ENCODE measurements at regions not wholly inside any gene's neighbourhood (a gene's known extent, or its start where the extent isn't known, plus 50 kb on each side); places are given as distances from the start of the nearest gene placed in this dataset.

DNA sequence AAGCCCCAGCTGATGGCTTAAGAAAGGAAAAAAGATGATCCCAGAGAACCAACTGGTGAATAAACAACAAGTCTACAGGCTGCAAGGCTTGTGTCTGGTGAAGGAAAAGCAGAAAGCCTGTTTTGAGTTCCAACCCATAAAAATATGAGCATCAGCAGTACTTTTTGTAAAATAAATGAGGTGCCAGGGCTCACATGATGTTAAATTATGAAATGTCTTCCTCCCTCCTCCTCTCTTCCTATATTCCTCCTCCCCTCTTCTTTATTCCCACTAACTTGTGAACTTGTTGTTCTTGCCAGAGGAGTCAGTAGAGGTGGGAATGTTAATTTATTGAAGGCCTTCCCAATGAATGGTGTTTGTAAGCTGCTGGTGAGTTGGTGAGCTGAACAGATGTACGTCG, 212.2 kb upstream of the CDH11 start:
- no peaks in the 10 kb centered on the region for H3K4me1 ChIP-seq (ENCODE audit: low read depth, poor library complexity, severe bottlenecking)
- H2AFZ ChIP-seq (ENCODE audit: low read depth): no peak overlapping the region
- H3K4me2 ChIP-seq: no peak overlapping the region
- H3K27me3 ChIP-seq (ENCODE audit: insufficient read depth, low read depth): no peaks in the 10 kb centered on the region
- H3K9ac ChIP-seq: no peak overlapping the region
- H4K20me1 ChIP-seq (ENCODE audit: insufficient read depth): no peaks in the 10 kb centered on the region
- no peaks in the 10 kb centered on the region for H3K79me2 ChIP-seq (ENCODE audit: insufficient read depth, low read depth)
- H3K36me3 ChIP-seq (ENCODE audit: insufficient read depth): no peaks in the 10 kb centered on the region
- no peak overlapping the region for H3K27ac ChIP-seq
- H3K4me3 ChIP-seq (IDR thresholded peaks at IDR 0.05; ENCODE audit: insufficient read depth, low read depth, low read length): no peak overlapping the region
- TF ChIP-seq, protein P1, sequence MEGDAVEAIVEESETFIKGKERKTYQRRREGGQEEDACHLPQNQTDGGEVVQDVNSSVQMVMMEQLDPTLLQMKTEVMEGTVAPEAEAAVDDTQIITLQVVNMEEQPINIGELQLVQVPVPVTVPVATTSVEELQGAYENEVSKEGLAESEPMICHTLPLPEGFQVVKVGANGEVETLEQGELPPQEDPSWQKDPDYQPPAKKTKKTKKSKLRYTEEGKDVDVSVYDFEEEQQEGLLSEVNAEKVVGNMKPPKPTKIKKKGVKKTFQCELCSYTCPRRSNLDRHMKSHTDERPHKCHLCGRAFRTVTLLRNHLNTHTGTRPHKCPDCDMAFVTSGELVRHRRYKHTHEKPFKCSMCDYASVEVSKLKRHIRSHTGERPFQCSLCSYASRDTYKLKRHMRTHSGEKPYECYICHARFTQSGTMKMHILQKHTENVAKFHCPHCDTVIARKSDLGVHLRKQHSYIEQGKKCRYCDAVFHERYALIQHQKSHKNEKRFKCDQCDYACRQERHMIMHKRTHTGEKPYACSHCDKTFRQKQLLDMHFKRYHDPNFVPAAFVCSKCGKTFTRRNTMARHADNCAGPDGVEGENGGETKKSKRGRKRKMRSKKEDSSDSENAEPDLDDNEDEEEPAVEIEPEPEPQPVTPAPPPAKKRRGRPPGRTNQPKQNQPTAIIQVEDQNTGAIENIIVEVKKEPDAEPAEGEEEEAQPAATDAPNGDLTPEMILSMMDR (conservative IDR thresholded peaks at IDR 0.05; ENCODE audit: low read depth, low read length): no peak

DNA sequence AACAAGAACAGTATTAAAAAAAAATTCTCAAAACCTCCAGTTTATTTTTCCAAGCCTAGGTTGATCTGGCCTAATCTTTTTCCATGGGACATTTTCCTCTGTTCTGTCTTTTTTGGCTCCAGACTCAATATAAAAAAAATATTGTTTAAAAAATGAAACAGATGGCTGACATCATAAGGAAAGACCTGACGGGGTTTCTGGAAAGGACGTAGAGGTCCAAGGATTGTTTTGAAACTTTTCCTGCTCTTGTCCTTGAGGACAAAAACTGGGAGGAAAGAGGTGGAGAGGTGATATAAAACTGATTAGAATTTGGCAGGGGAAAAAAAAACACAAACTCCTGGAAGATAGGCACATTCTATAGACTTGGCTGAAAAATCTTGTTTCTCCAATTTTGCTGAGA, 211.4 kb upstream of the CDH11 start:
- TF ChIP-seq, protein P1 (conservative IDR thresholded peaks at IDR 0.05; ENCODE audit: low read depth, low read length): no peak
- Histone ChIP-seq H4K20me1 (ENCODE audit: insufficient read depth) (no peaks in the 10 kb centered on the region), H3K79me2 (ENCODE audit: insufficient read depth, low read depth) (no peaks in the 10 kb centered on the region), H3K9ac (no peak overlapping the region), H3K4me3 (IDR thresholded peaks at IDR 0.05; ENCODE audit: insufficient read depth, low read depth, low read length) (no peak overlapping the region), H3K27me3 (ENCODE audit: insufficient read depth, low read depth) (no peaks in the 10 kb centered on the region), H3K4me2 (no peak overlapping the region), H3K36me3 (ENCODE audit: insufficient read depth) (no peaks in the 10 kb centered on the region), H3K4me1 (ENCODE audit: low read depth, poor library complexity, severe bottlenecking) (no peaks in the 10 kb centered on the region), H2AFZ (ENCODE audit: low read depth) (no peak overlapping the region), H3K27ac (no peak overlapping the region)

DNA sequence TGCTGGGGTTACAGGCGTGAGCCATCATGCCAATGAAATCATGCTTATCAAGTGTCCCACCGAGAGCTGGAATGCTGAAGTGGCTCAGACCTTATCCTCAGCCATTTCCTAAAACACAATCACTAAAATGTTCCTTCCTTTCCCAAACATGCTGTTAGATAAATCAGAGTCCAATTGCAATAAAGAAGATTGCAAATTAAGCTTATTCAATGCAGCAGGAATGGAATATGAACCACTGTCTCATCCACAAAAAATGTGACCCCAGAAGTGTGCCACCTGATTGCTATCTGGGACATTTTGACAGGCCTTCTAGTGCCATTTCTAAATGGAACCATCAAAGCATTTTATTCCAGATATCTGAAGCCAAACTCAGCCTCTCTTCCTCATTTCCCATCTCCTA, 205.5 kb upstream of the CDH11 start:
- Histone ChIP-seq H4K20me1 (ENCODE audit: insufficient read depth) (no peaks in the 10 kb centered on the region), H3K79me2 (ENCODE audit: insufficient read depth, low read depth) (no peaks in the 10 kb centered on the region), H3K9ac (no peak overlapping the region), H3K4me1 (ENCODE audit: low read depth, poor library complexity, severe bottlenecking) (no peaks in the 10 kb centered on the region), H2AFZ (ENCODE audit: low read depth) (no peak overlapping the region), H3K4me3 (IDR thresholded peaks at IDR 0.05; ENCODE audit: insufficient read depth, low read depth, low read length) (no peak overlapping the region), H3K27ac (no peak overlapping the region), H3K36me3 (ENCODE audit: insufficient read depth) (no peaks in the 10 kb centered on the region), H3K4me2 (no peak overlapping the region), H3K27me3 (ENCODE audit: insufficient read depth, low read depth) (no peaks in the 10 kb centered on the region)
- TF ChIP-seq, protein P1 (conservative IDR thresholded peaks at IDR 0.05; ENCODE audit: low read depth, low read length): no peak

DNA sequence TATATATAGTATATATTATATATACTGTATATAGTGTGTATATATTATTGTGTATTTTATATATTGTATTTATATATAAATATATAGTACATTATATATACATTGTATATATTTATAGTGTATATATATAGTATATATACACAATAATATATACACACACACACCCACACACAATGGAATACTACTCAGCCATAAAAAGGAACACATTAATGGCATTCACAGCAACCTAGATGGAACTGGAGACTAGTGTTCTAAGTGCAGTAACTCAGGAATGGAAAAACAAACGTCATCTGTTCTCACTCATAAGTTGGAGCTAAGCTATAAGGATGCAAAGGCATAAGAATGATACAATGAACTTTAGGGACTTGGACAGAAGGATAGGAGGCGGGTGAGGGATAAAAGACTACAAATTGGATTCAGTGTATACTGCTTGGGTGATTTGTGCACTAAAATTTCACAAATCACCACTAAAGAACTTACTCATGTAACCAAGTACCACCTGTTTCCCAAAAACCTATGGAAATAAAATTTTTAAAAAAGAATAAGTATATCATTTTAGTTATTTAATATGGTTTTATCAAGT, 201.9 kb upstream of the CDH11 start:
- Histone ChIP-seq H3K27ac (no peak overlapping the region), H2AFZ (ENCODE audit: low read depth) (no peak overlapping the region), H3K4me1 (ENCODE audit: low read depth, poor library complexity, severe bottlenecking) (no peaks in the 10 kb centered on the region), H3K9ac (no peak overlapping the region), H3K4me3 (IDR thresholded peaks at IDR 0.05; ENCODE audit: insufficient read depth, low read depth, low read length) (no peak overlapping the region), H3K4me2 (no peak overlapping the region), H3K36me3 (ENCODE audit: insufficient read depth) (no peaks in the 10 kb centered on the region), H4K20me1 (ENCODE audit: insufficient read depth) (no peaks in the 10 kb centered on the region), H3K27me3 (ENCODE audit: insufficient read depth, low read depth) (no peaks in the 10 kb centered on the region), H3K79me2 (ENCODE audit: insufficient read depth, low read depth) (no peaks in the 10 kb centered on the region)
- TF ChIP-seq, protein P1 (conservative IDR thresholded peaks at IDR 0.05; ENCODE audit: low read depth, low read length): no peak
